ENCODE measurements at regions not wholly inside any gene's neighbourhood (a gene's known extent, or its start where the extent isn't known, plus 50 kb on each side); places are given as distances from the start of the nearest gene placed in this dataset.

GRCh38 chr9:30628915-30629567 lies 1755.4 kb upstream of the ACO1 start:
- no peak for TF ChIP-seq POLR2A (IDR thresholded peaks at IDR 0.05)
- no peak for TF ChIP-seq CTCF (IDR thresholded peaks at IDR 0.05)

Data from thyroid gland (tissue), 4 donors.